Body of pancreas (tissue), 4 donors: ENCODE measurements at regions not wholly inside any gene's neighbourhood (a gene's known extent, or its start where the extent isn't known, plus 50 kb on each side); places are given as distances from the start of the nearest gene placed in this dataset.

Source experiments
- ATAC-seq: fragments of 150-250 bp; one replicate; pipeline ENCODE4 v1.9.1; 2016
- DNase-seq, 4 donors: peaks; one replicate each; pipeline ENCODE4 v3.0.0-alpha.2; 2019
- H3K27ac ChIP-seq, 4 donors: fragments of 200-600 bp; sonication (generic); 1 replicate in 3 of 4; 2 replicates in 1 of 4; pipeline versions ENCODE4 v1.5.1 to v1.6.1; 2016 to 2019; ENCODE audit warnings: mild to moderate bottlenecking in 1 of 4, mixed read lengths in 1 of 4, moderate library complexity in 1 of 4
- H3K27me3 ChIP-seq, 2 donors: fragments of 200-600 bp; sonication (generic); one replicate each; pipeline ENCODE4 v1.6.0; 2016; ENCODE audit warnings: mild to moderate bottlenecking in 1 of 2
- H3K36me3 ChIP-seq, 2 donors: fragments of 200-600 bp; sonication (generic); replicated peaks in 1 of 2; 2 replicates each; pipeline ENCODE4 v1.5.1; 2016; ENCODE audit warnings: low read depth in 2 of 2; ENCODE audit not compliant: insufficient read depth in 1 of 2
- H3K4me1 ChIP-seq: fragments of 200-600 bp; sonication (generic); one replicate; pipeline ENCODE4 v1.6.0; 2016
- H3K4me3 ChIP-seq, 2 donors: fragments of 200-600 bp; sonication (generic); 1 replicate in 1 of 2; 2 replicates in 1 of 2; pipeline ENCODE4 v1.5.1; 2016 to 2019
- H3K9me3 ChIP-seq, 3 donors: fragments of 200-600 bp; sonication (generic); 1 replicate in 2 of 3; 2 replicates in 1 of 3; pipeline ENCODE4 v1.5.1; 2016
- CTCF ChIP-seq, 7 experiments: fragments of 450-650 bp in 4 of 7; fragments of 200-600 bp in 3 of 7; sonication (generic) in 3 of 7; IDR thresholded peaks; one replicate each; pipeline ENCODE4 v1.5.1; 2016 to 2019; ENCODE audit warnings: antibody characterized with exemption in 7 of 7
- POLR2A ChIP-seq, 3 donors: fragments of 450-650 bp; IDR thresholded peaks; one replicate each; pipeline ENCODE4 v1.6.1; 2016; ENCODE audit warnings: antibody characterized with exemption in 3 of 3, mild to moderate bottlenecking in 2 of 3
- WGBS, 2 donors: methylation state at CpG; one replicate each; pipeline ENCODE4 v1.1.5; 2017; 5-methylcytosine and 5-hydroxymethylcytosine counted together
- intact Hi-C: fragments of 100-400 bp; cut with DNase I; formaldehyde crosslinking; loops from one replicate; pipeline ENCODE4 v1.15.1; 2023

- no peak overlapping the region for H3K27ac ChIP-seq
- WGBS, 2 donors: 21 to 23% methylated on average over 6 of the region's 6 CpGs
- ATAC-seq (peak; percentile 68), DNase-seq (peak in 1 of 4 donors; percentile 5)
- no peak for TF ChIP-seq POLR2A (IDR thresholded peaks at IDR 0.05)
- TF ChIP-seq CTCF (IDR thresholded peaks at IDR 0.05): no peak
- H3K4me3 ChIP-seq: no peak overlapping the region
- H3K9me3 ChIP-seq: no peaks in the 10 kb centered on the region
- no peaks in the 10 kb centered on the region for H3K36me3 ChIP-seq
- H3K27me3 ChIP-seq: no peaks in the 10 kb centered on the region
- H3K4me1 ChIP-seq: no peaks in the 10 kb centered on the region
- intact Hi-C loops: no loop called here
These were observed 274.5 kb downstream of the TMX3 start for GRCh38 chr18:68440433-68440832.

GRCh38 chr18:68439642-68440041 lies 275.3 kb downstream of the TMX3 start:
- TF ChIP-seq POLR2A (IDR thresholded peaks at IDR 0.05) (no peak), CTCF (IDR thresholded peaks at IDR 0.05) (no peak)
- no peaks in the 10 kb centered on the region for H3K36me3 ChIP-seq
- 70 to 75% methylated on average over 4 of the region's 4 CpGs for WGBS, 2 donors
- no peaks in the 10 kb centered on the region for H3K4me1 ChIP-seq
- intact Hi-C loops: no loop called here
- no peaks in the 10 kb centered on the region for H3K9me3 ChIP-seq
- no peak overlapping the region for H3K4me3 ChIP-seq
- H3K27me3 ChIP-seq: no peaks in the 10 kb centered on the region
- DNase-seq (no peak), ATAC-seq (peak; percentile 12)
- no peak overlapping the region for H3K27ac ChIP-seq

- Histone ChIP-seq H3K27ac (no peak overlapping the region), H3K9me3 (no peaks in the 10 kb centered on the region), H3K4me1 (no peaks in the 10 kb centered on the region), H3K4me3 (no peak overlapping the region), H3K36me3 (no peaks in the 10 kb centered on the region), H3K27me3 (no peaks in the 10 kb centered on the region)
- ATAC-seq (peak; percentile 48), DNase-seq (peak in 1 of 4 donors; percentile 5)
- WGBS, 2 donors: 64 to 68% methylated on average over 2 of the region's 2 CpGs
- TF ChIP-seq POLR2A (IDR thresholded peaks at IDR 0.05): no peak
- TF ChIP-seq CTCF (IDR thresholded peaks at IDR 0.05): no peak
- intact Hi-C loops: no loop called here
These were observed 275.9 kb downstream of the TMX3 start for GRCh38 chr18:68438983-68439382.

- 78 to 81% methylated on average over 3 of the region's 3 CpGs for WGBS, 2 donors
These were observed 276.4 kb downstream of the TMX3 start for GRCh38 chr18:68438536-68438935.

More at GRCh38 chr18:68438536-68438935, 276.4 kb downstream of the TMX3 start:
- DNase-seq: no peak
- Histone ChIP-seq H3K36me3 (no peaks in the 10 kb centered on the region), H3K27ac (no peak overlapping the region), H3K9me3 (no peaks in the 10 kb centered on the region), H3K4me1 (no peaks in the 10 kb centered on the region), H3K27me3 (no peaks in the 10 kb centered on the region), H3K4me3 (no peak overlapping the region)
- ATAC-seq: no peak
- TF ChIP-seq POLR2A (IDR thresholded peaks at IDR 0.05) (no peak), CTCF (IDR thresholded peaks at IDR 0.05) (no peak)
- intact Hi-C loops: no loop called here
